ENCODE measurements at regions not wholly inside any gene's neighbourhood (a gene's known extent, or its start where the extent isn't known, plus 50 kb on each side); places are given as distances from the start of the nearest gene placed in this dataset. TPM values are rescaled to one million over a fixed set of nuclear protein-coding genes. Genes with fewer than 3 reads are reported as not detected.
A peak's percentile ranks its signal among the peaks of the same experiment; 100 is the strongest.

DNA sequence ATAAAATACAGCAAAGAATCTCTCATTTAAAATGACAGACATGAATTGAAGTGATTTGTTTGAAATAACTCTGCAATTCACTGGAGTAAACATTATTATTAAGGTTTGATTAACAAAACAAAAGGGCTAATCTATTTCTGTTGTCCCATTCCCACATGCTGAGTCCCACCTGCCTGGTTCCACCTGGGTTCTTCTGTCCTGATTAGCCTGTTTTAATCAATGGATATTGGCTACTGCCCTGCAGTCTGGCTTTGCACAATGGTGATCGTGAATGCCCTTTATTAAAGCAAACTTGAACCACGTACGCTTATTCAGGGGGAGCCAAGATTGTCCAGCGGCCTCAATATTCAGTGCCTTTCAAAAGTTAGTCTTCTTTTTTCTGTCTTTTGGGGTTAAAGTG lies 72.8 kb upstream of the CDH19 start:
- Histone ChIP-seq H3K27ac (no peak overlapping the region), H3K4me1 (no peaks in the 10 kb centered on the region), H3K4me3 (no peak overlapping the region), H3K9me3 (no peaks in the 10 kb centered on the region), H3K36me3 (no peaks in the 10 kb centered on the region), H3K27me3 (no peaks in the 10 kb centered on the region)
- TF ChIP-seq CTCF (IDR thresholded peaks at IDR 0.05), result no peak
- DNase-seq (no peak), ATAC-seq (no peak)
- intact Hi-C loops (cut with DNase I), result no loop called here

DNA sequence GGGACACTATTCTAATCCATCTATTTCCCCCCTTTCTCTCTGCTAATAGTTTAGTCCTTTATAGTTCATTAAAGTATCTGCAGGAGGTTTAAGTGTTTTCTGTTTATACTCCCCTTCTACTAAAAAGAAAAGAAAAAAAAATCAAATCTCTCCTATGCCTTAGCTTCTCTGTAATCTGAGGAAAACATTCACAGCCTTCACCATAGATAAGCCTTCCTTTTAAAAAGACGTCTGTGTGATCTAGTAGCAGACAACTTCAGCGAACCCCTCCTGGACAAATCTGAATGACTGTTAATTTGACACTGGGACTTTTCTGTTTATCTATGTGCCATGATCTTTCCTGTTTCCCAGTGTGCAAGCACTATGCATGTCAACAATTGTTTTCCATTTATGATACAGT lies 70.4 kb upstream of the CDH19 start:
- H3K4me1 ChIP-seq, result no peaks in the 10 kb centered on the region
- H3K27ac ChIP-seq, result no peak overlapping the region
- no peaks in the 10 kb centered on the region for H3K9me3 ChIP-seq
- DNase-seq (no peak), ATAC-seq (no peak)
- intact Hi-C loops (cut with DNase I), result no loop called here
- H3K27me3 ChIP-seq, result no peaks in the 10 kb centered on the region
- no peak for TF ChIP-seq CTCF (IDR thresholded peaks at IDR 0.05)
- no peak overlapping the region for H3K4me3 ChIP-seq
- H3K36me3 ChIP-seq, result no peaks in the 10 kb centered on the region

DNA sequence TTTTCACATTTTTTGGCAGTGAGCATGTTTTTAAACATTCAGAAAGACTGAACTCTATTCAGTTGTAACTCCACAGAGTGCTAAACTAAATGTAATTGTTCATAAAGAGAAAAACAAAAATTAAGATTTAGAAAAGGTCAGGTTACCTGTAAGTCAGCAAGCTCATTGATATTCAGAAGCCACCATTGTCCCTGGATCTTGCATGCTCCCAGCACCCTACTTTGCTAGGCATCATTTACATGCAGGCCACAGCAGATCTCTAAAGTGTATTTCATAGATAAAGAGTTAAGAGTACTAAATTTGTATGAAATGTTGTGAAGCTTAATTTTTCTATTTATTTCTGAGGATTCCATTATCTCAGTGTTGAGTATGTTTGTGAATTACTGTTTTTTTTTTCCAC lies 64.8 kb upstream of the CDH19 start:
- intact Hi-C loops (cut with DNase I), result no loop called here
- no peaks in the 10 kb centered on the region for H3K27me3 ChIP-seq
- H3K4me1 ChIP-seq, result no peaks in the 10 kb centered on the region
- no peak overlapping the region for H3K27ac ChIP-seq
- DNase-seq (no peak), ATAC-seq (no peak)
- no peak overlapping the region for H3K4me3 ChIP-seq
- no peaks in the 10 kb centered on the region for H3K9me3 ChIP-seq
- TF ChIP-seq CTCF (IDR thresholded peaks at IDR 0.05), result no peak
- no peaks in the 10 kb centered on the region for H3K36me3 ChIP-seq

- intact Hi-C loops (cut with DNase I), result no loop called here
- H3K27ac ChIP-seq, result no peak overlapping the region
- H3K9me3 ChIP-seq, result no peaks in the 10 kb centered on the region
- DNase-seq (no peak), ATAC-seq (no peak)
- TF ChIP-seq CTCF (IDR thresholded peaks at IDR 0.05), result no peak
- H3K4me3 ChIP-seq, result no peak overlapping the region
- no peaks in the 10 kb centered on the region for H3K4me1 ChIP-seq
- H3K27me3 ChIP-seq, result no peaks in the 10 kb centered on the region
- H3K36me3 ChIP-seq, result no peaks in the 10 kb centered on the region
Observed at GRCh38 chr18:66662632-66663031, 58.7 kb upstream of the CDH19 start.

GRCh38 chr18:66655407-66655806 lies 51.5 kb upstream of the CDH19 start:
- intact Hi-C loops (cut with DNase I), result no loop called here
- Histone ChIP-seq H3K27me3 (no peaks in the 10 kb centered on the region), H3K36me3 (no peaks in the 10 kb centered on the region), H3K27ac (no peak overlapping the region), H3K4me1 (no peaks in the 10 kb centered on the region), H3K4me3 (no peak overlapping the region), H3K9me3 (no peaks in the 10 kb centered on the region)
- no peak for DNase-seq
- TF ChIP-seq CTCF (IDR thresholded peaks at IDR 0.05), result no peak
- peak; percentile 75 for ATAC-seq

Small RNA genes lying in the stretch of these regions (microRNA-seq; reads per million reads assigned to microRNA genes)
- not detected for gene MIR5011 (ENCODE audit: borderline microRNAs expressed)

Data from upper lobe of right lung (tissue), 1 donor.